H1 (cell line): ENCODE measurements at regions not wholly inside any gene's neighbourhood (a gene's known extent, or its start where the extent isn't known, plus 50 kb on each side); places are given as distances from the start of the nearest gene placed in this dataset.

ENCODE experiments used
- BACH1 ChIP-seq: IDR thresholded peaks from 2 replicates; pipeline ENCODE4 v1.6.1; 2012; ENCODE audit warnings: low read length, improper control_type of control experiment
- BCL11A ChIP-seq, 2 experiments: IDR thresholded peaks; one replicate each; pipeline ENCODE4 v1.6.1; 2011; ENCODE audit warnings: low read depth in 2 of 2, low read length in 2 of 2, mild to moderate bottlenecking in 2 of 2
- CEBPB ChIP-seq: IDR thresholded peaks from 2 replicates; pipeline ENCODE4 v1.6.1; 2012; ENCODE audit warnings: low read depth, low read length
- CHD2 ChIP-seq: IDR thresholded peaks from 2 replicates; pipeline ENCODE4 v1.6.1; 2012; ENCODE audit warnings: low read length, improper control_type of control experiment
- GTF2F1 ChIP-seq: IDR thresholded peaks from 2 replicates; pipeline ENCODE4 v1.6.1; 2012; ENCODE audit warnings: low read depth, low read length, improper control_type of control experiment, borderline replicate concordance
- HDAC2 ChIP-seq, 2 experiments: fragments of 300-600 bp in 1 of 2; sonication (generic) in 1 of 2; IDR thresholded peaks; 2 replicates each; pipeline ENCODE4 v1.6.1; 2011 to 2012; ENCODE audit warnings: low read depth in 2 of 2, low read length in 2 of 2, mild to moderate bottlenecking in 2 of 2, moderate library complexity in 2 of 2, borderline replicate concordance in 1 of 2, inconsistent platforms in 1 of 2
- KDM1A ChIP-seq: fragments of 200-600, 300-600 bp; sonication (generic); IDR thresholded peaks from 2 replicates; pipeline ENCODE4 v1.7.1; 2016; ENCODE audit warnings: mild to moderate bottlenecking, low read length, borderline replicate concordance
- KDM5A ChIP-seq: fragments of 200-600 bp; IDR thresholded peaks from 2 replicates; pipeline ENCODE4 v1.7.1; 2012; ENCODE audit warnings: mild to moderate bottlenecking, low read length, inconsistent platforms, mixed read lengths
- NANOG ChIP-seq: IDR thresholded peaks from 2 replicates; pipeline ENCODE4 v1.6.1; 2011; ENCODE audit warnings: low read length, low read depth, mild to moderate bottlenecking, inconsistent platforms; ENCODE audit not compliant: insufficient read depth, poor library complexity, severe bottlenecking
- PHF8 ChIP-seq: fragments of 200-600 bp; sonication (generic); conservative IDR thresholded peaks from 2 replicates; pipeline ENCODE4 v1.7.1; 2012; ENCODE audit warnings: low read depth, mild to moderate bottlenecking, inconsistent platforms, low read length, moderate library complexity
- TF ChIP-seq, protein P1 (sequence below): fragments of 300-600 bp; sonication (generic); IDR thresholded peaks from 2 replicates; pipeline ENCODE4 v1.7.1; 2012; ENCODE audit warnings: low read length, moderate library complexity, mild to moderate bottlenecking, inconsistent platforms; ENCODE audit not compliant: insufficient replicate concordance
- TF ChIP-seq, protein P2 (sequence below): IDR thresholded peaks from 2 replicates; pipeline ENCODE4 v1.6.1; 2012; ENCODE audit warnings: inconsistent platforms

DNA sequence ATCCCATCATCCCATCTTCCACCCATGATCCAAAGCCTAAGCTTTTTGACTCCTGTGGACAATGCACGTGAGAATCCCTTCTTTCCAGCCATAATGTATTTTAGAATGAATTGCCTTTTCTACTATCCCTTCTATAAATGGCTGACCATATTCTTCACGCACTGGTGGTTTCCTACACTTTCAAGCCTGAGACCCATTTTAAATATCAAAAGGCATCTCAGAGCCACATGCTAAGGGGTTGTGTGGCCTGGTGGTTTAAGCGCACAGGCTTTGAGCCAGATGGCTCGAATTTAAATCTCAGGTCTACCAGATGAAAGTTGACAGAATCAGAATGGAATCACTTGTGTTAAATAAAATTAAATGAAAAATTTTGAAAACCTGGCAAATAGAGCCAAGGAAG lies 54.5 kb downstream of the C11orf91 start (continued):
- TF ChIP-seq, protein P1, sequence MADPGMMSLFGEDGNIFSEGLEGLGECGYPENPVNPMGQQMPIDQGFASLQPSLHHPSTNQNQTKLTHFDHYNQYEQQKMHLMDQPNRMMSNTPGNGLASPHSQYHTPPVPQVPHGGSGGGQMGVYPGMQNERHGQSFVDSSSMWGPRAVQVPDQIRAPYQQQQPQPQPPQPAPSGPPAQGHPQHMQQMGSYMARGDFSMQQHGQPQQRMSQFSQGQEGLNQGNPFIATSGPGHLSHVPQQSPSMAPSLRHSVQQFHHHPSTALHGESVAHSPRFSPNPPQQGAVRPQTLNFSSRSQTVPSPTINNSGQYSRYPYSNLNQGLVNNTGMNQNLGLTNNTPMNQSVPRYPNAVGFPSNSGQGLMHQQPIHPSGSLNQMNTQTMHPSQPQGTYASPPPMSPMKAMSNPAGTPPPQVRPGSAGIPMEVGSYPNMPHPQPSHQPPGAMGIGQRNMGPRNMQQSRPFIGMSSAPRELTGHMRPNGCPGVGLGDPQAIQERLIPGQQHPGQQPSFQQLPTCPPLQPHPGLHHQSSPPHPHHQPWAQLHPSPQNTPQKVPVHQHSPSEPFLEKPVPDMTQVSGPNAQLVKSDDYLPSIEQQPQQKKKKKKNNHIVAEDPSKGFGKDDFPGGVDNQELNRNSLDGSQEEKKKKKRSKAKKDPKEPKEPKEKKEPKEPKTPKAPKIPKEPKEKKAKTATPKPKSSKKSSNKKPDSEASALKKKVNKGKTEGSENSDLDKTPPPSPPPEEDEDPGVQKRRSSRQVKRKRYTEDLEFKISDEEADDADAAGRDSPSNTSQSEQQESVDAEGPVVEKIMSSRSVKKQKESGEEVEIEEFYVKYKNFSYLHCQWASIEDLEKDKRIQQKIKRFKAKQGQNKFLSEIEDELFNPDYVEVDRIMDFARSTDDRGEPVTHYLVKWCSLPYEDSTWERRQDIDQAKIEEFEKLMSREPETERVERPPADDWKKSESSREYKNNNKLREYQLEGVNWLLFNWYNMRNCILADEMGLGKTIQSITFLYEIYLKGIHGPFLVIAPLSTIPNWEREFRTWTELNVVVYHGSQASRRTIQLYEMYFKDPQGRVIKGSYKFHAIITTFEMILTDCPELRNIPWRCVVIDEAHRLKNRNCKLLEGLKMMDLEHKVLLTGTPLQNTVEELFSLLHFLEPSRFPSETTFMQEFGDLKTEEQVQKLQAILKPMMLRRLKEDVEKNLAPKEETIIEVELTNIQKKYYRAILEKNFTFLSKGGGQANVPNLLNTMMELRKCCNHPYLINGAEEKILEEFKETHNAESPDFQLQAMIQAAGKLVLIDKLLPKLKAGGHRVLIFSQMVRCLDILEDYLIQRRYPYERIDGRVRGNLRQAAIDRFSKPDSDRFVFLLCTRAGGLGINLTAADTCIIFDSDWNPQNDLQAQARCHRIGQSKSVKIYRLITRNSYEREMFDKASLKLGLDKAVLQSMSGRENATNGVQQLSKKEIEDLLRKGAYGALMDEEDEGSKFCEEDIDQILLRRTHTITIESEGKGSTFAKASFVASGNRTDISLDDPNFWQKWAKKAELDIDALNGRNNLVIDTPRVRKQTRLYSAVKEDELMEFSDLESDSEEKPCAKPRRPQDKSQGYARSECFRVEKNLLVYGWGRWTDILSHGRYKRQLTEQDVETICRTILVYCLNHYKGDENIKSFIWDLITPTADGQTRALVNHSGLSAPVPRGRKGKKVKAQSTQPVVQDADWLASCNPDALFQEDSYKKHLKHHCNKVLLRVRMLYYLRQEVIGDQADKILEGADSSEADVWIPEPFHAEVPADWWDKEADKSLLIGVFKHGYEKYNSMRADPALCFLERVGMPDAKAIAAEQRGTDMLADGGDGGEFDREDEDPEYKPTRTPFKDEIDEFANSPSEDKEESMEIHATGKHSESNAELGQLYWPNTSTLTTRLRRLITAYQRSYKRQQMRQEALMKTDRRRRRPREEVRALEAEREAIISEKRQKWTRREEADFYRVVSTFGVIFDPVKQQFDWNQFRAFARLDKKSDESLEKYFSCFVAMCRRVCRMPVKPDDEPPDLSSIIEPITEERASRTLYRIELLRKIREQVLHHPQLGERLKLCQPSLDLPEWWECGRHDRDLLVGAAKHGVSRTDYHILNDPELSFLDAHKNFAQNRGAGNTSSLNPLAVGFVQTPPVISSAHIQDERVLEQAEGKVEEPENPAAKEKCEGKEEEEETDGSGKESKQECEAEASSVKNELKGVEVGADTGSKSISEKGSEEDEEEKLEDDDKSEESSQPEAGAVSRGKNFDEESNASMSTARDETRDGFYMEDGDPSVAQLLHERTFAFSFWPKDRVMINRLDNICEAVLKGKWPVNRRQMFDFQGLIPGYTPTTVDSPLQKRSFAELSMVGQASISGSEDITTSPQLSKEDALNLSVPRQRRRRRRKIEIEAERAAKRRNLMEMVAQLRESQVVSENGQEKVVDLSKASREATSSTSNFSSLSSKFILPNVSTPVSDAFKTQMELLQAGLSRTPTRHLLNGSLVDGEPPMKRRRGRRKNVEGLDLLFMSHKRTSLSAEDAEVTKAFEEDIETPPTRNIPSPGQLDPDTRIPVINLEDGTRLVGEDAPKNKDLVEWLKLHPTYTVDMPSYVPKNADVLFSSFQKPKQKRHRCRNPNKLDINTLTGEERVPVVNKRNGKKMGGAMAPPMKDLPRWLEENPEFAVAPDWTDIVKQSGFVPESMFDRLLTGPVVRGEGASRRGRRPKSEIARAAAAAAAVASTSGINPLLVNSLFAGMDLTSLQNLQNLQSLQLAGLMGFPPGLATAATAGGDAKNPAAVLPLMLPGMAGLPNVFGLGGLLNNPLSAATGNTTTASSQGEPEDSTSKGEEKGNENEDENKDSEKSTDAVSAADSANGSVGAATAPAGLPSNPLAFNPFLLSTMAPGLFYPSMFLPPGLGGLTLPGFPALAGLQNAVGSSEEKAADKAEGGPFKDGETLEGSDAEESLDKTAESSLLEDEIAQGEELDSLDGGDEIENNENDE = no peak
- TF ChIP-seq, protein P2, sequence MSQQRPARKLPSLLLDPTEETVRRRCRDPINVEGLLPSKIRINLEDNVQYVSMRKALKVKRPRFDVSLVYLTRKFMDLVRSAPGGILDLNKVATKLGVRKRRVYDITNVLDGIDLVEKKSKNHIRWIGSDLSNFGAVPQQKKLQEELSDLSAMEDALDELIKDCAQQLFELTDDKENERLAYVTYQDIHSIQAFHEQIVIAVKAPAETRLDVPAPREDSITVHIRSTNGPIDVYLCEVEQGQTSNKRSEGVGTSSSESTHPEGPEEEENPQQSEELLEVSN = no peak
- TF ChIP-seq PHF8 = no peak
- TF ChIP-seq NANOG = no peak
- no peak for TF ChIP-seq CEBPB
- TF ChIP-seq KDM5A = no peak
- no peak for TF ChIP-seq CHD2
- no peak for TF ChIP-seq KDM1A
- TF ChIP-seq BACH1 = no peak
- TF ChIP-seq GTF2F1 = no peak
- TF ChIP-seq HDAC2 (IDR thresholded peaks at IDR 0.05; ENCODE audit: borderline replicate concordance in 1 of 2, low read depth in 2 of 2, low read length in 2 of 2) = no peak
- no peak for TF ChIP-seq BCL11A (IDR thresholded peaks at IDR 0.05; ENCODE audit: low read depth in 2 of 2, low read length in 2 of 2)
